ENCODE measurements at regions not wholly inside any gene's neighbourhood (a gene's known extent, or its start where the extent isn't known, plus 50 kb on each side); places are given as distances from the start of the nearest gene placed in this dataset.

- Mint-ChIP-seq H3K4me1 (peaks cover 8 to 12% of the 10 kb centered on the region in 2 experiments; a peak in 3 of 4 replicates), H3K27me3 (ENCODE audit: low read depth) (peaks cover 6% of the 10 kb centered on the region), H3K27ac (no peak overlapping the region), H3K4me3 (no peak overlapping the region), H3K36me3 (ENCODE audit: insufficient read depth in 1 of 3, low read depth in 3 of 3) (peaks cover 0 to 7% (median 5%) of the 10 kb centered on the region in 3 experiments; a peak in 3 of 7 replicates), H3K9me3 (peaks cover 7% of the 10 kb centered on the region in 2 experiments; a peak in 4 of 5 replicates)
- H3K56ac ChIP-seq (ENCODE audit: insufficient read length, low read depth, low read length) = no peak overlapping the region
- H4K91ac ChIP-seq (ENCODE audit: insufficient read length, low read depth, low read length) = no peak overlapping the region
- H3K4me2 ChIP-seq (ENCODE audit: insufficient read depth, insufficient read length, low read length) = no peak overlapping the region
- no peaks in the 10 kb centered on the region for H3K23me2 ChIP-seq (ENCODE audit: insufficient read length, low read depth, low read length, poor library complexity, severe bottlenecking)
- H3K4ac ChIP-seq (ENCODE audit: low read depth, low read length) = no peak overlapping the region
- H3K27ac ChIP-seq (ENCODE audit: insufficient read length, low read depth, low read length) = no peak overlapping the region
- H3K9me3 ChIP-seq (ENCODE audit: control insufficient read depth, low read depth, low read length) = no peaks in the 10 kb centered on the region
- no peaks in the 10 kb centered on the region for H3K79me2 ChIP-seq (ENCODE audit: insufficient read depth, low read length)
- H4K20me1 ChIP-seq (ENCODE audit: control insufficient read depth, insufficient read depth, insufficient read length) = no peaks in the 10 kb centered on the region
- no peak overlapping the region for H2BK5ac ChIP-seq (ENCODE audit: insufficient read length, low read length)
- no peaks in the 10 kb centered on the region for H3K4me1 ChIP-seq (ENCODE audit: insufficient read depth, low read length)
- no peak overlapping the region for H3K23ac ChIP-seq (ENCODE audit: insufficient read length, low read depth, low read length)
- no peak overlapping the region for H2BK120ac ChIP-seq (ENCODE audit: low read depth, low read length, poor library complexity, severe bottlenecking)
- no peak overlapping the region for H3K18ac ChIP-seq (ENCODE audit: insufficient read length, low read depth, low read length)
- H2AK5ac ChIP-seq (ENCODE audit: insufficient read length, low read length) = no peak overlapping the region
- H3K79me1 ChIP-seq (ENCODE audit: insufficient read depth, low read depth, low read length, poor library complexity, severe bottlenecking) = no peaks in the 10 kb centered on the region
- H4K8ac ChIP-seq (replicated peaks; ENCODE audit: insufficient read length, low read depth, low read length) = no peak overlapping the region
- no peak overlapping the region for H3K9ac ChIP-seq (ENCODE audit: extremely low read depth, insufficient read length, low read length)
- no peak for TF ChIP-seq CTCF (conservative IDR thresholded peaks at IDR 0.05)
- no peak overlapping the region for H2BK12ac ChIP-seq (ENCODE audit: insufficient read length, low read depth, low read length)
- no peak for DNase-seq
- no peaks in the 10 kb centered on the region for H3K27me3 ChIP-seq (ENCODE audit: insufficient read depth, low read length)
- H4K5ac ChIP-seq (ENCODE audit: insufficient read length, low read depth, low read length) = no peak overlapping the region
- H2BK20ac ChIP-seq (ENCODE audit: low read depth, low read length, poor library complexity, severe bottlenecking) = no peak overlapping the region
- H2BK15ac ChIP-seq (ENCODE audit: low read depth, low read length) = no peak overlapping the region
- H3K14ac ChIP-seq (ENCODE audit: insufficient read depth, low read length) = no peak overlapping the region
- H3T11ph ChIP-seq (ENCODE audit: low read length) = no peak overlapping the region
- no CpG with 5 or more reads among the region's 2 CpGs for WGBS (ENCODE audit: extremely low coverage, insufficient read length, low lambda C conversion rate)
- no peak overlapping the region for H2AFZ ChIP-seq (ENCODE audit: low read length)
These were observed 672.7 kb downstream of the QKI start for GRCh38 chr6:164087211-164087610.

Data from H9 (cell line).